HCEC 1CT (cell line): ENCODE measurements at regions not wholly inside any gene's neighbourhood (a gene's known extent, or its start where the extent isn't known, plus 50 kb on each side); places are given as distances from the start of the nearest gene placed in this dataset.
"Not testable (repeated sequence)": the region's sequence is repeated elsewhere in the genome, so short reads cannot be mapped to it uniquely, and the experiment has no call there.

Experiments
- DNase-seq: peaks from one replicate; pipeline ENCODE4 v3.0.0-alpha.2; 2017

DNA sequence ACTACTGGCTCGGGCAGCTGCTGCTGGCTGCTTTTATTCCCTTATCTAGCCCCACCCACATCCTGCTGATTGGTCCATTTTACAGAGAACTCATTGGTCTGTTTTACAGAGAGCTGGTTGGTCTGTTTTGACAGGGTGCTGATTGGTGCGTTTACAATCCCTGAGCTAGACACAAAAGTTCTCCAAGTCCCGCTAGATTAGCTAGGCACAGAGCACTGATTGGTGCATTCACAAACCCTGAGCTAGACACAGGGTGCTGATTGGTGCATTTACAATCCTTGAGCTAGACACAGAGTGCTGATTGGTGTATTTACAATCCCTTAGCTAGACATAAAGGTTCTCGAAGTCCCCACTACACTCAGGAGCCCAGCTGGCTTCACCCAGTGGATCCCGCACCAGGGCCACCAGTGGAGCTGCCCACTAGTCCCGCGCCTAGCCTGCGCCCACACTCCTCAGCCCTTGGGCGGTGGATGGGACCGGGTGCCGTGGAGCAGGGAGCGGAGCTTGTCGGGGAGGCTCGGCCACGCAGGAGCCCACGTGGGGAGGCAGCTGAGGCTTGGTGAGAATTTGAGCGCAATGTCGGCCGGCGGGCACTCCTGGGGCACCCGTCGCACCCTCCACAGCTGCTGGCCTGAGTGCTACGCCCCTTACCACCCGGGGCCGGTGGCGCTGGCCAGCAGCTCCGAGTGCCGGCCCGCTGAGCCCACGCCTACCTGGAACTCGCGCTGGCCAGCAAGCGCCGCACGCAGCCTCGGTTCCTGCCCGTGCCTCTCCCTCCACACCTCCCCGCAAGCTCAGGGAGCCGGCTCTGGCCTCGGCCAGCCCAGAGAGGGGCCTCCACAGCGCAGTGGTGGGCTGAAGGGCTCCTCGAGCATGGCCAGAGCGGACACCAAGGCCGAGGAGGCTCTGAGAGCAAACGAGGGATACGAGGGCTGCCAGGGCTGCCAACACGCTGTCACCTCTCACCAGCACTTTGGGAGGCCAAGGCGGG, 91.1 kb upstream of the HS3ST2 start:
- DNase-seq, result not testable (repeated sequence)

GRCh38 chr16:22726868-22727267, 87.1 kb upstream of the HS3ST2 start:
- peak; percentile 25 for DNase-seq

GRCh38 chr16:22727285-22728166, 86.4 kb upstream of the HS3ST2 start:
- DNase-seq, result no peak

DNA sequence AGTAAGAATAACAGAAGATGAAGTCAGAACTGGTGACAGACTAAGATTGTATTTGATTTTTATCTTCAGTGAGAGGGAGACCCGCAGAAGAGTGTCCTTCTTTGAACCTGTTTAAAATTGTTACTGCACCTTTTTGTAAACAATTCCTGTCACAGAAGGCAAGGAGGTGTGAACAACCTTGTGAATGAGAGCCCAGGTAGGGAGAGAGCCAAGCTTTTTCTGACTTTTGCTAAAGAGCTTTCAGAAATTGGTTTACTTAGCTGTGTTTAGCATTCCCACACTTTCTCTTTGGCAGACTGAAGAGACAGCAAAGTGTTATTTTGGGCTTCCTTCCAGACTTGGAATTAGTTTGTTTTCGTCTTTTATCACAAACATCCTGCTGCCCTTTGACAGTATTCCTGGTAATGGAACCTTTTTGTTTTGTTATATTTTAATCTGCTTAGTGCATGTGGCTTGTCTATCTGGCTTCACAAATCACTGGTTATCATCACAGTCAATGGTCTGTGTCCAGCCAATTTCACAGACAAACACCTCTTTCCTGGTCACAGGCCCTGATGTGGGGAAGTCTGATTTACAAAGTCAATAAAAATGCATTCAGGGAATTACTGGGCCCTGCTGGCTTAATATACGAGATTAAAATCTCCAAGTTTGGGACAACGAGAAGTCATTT, 85.7 kb upstream of the HS3ST2 start:
- DNase-seq, result no peak

DNA sequence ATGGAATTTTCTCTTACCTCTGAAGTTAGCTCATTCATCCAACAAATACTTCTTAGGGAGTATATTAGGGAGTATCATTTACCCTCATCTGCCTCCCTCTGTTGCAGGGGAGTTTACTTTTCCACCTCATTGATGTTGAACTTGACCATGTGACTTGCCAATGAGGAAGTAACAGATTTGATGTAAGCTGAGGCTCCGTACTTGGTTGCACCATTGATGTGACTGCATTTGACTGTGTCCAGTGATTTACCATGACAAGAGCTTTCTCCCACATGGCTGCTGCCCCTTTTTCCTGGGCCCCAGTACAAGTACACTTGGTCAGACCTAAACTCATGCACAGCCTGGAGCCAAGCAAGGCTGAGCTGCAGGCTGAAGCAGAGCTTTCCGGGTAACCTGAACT, 81.6 kb upstream of the HS3ST2 start:
- DNase-seq, result no peak

DNA sequence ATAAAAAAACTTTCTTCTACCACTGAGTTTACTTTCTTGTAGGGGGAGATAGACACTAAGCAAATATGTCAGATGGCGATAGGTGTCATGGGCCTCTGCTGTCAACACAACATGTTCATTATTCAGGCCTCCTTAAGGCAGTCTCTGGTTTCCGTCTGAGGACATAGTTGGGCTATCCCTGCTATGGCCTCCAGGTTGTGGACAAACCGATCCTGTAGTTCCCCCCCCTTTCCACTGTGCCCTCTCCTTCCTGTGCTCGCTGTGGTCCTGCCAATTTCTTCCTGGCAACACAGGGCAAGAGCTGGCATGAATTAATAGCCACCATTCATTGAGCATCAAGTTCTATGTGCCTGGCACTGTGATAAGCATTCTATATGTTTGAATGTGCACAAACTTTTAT, 81.0 kb upstream of the HS3ST2 start:
- no peak for DNase-seq

DNA sequence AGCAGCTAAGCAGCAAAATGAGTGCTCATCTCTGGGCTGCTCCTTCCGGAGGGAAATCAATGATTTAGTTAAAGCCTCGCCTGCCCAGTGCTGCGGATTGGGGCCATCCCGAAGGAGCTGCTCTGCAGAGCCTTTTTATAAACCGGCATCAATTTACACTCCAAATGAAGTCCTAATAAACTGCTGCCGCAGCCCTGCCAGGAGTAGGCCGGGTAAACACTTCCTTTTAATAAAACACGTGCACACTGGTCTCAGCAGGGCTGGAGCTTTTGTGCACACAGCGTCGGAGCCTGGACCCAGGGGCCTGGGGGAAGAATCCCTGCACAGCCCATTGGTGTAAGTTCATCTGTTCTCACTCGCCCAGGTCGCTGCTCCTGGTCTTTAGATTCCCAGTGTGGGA, 79.6 kb upstream of the HS3ST2 start:
- no peak for DNase-seq

- DNase-seq, result no peak
Measured at GRCh38 chr16:22736791-22737190, 77.2 kb upstream of the HS3ST2 start.

- no peak for DNase-seq
Measured at GRCh38 chr16:22739077-22739476, 74.9 kb upstream of the HS3ST2 start.

GRCh38 chr16:22743401-22743800, 70.6 kb upstream of the HS3ST2 start:
- DNase-seq, result no peak

- no peak for DNase-seq
Measured at GRCh38 chr16:22751104-22751667, 62.8 kb upstream of the HS3ST2 start.

DNA sequence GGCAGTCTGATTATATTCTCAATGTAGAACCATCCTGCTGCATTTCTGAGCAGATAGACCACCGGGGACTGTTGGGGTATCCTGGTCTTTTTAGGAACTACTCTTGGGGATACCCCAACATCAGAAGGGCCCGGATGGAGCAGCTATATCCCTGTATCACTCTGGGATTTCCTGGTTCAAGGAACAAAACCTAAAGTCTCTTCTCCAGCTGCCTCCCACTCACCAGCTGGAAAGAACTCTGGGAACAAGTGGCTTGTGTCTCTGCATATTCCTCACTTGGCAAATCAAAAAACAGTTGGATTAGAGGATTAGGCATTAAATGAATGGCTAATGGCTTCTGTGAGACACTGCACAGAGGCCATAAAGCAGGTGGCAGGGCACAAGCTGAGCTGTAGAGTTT, 62.3 kb upstream of the HS3ST2 start:
- DNase-seq, result no peak

GRCh38 chr16:22753451-22753850, 60.5 kb upstream of the HS3ST2 start:
- no peak for DNase-seq

- no peak for DNase-seq
Measured at GRCh38 chr16:22754577-22754976, 59.4 kb upstream of the HS3ST2 start.

- DNase-seq, result no peak
Measured at GRCh38 chr16:22757202-22757601, 56.8 kb upstream of the HS3ST2 start.

- no peak for DNase-seq
Measured at GRCh38 chr16:22762486-22762885, 51.5 kb upstream of the HS3ST2 start.

- DNase-seq, result no peak
Measured at GRCh38 chr16:22763437-22764080, 50.4 kb upstream of the HS3ST2 start.
